ENCODE measurements at regions not wholly inside any gene's neighbourhood (a gene's known extent, or its start where the extent isn't known, plus 50 kb on each side); places are given as distances from the start of the nearest gene placed in this dataset.

DNA sequence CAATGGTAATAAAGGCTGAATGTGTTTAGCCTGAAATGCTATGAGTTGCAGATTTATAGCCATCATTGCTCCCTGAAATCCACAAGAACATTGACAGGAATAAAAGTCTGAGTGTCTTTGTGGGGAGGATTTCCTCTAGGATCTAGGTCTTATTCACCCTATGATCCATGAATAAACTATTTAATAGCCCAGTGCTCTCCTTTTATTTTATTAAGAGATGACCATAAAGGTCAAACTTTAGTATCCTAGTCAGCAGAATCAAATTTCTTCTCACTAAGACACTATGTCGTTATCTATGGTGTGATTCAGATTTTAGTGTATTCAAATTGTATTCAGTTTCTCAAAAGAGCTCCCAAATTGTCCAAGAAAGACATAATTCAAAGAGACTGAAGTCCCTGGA lies 67.8 kb upstream of the AKR1E2 start:
- TF ChIP-seq, protein P1, sequence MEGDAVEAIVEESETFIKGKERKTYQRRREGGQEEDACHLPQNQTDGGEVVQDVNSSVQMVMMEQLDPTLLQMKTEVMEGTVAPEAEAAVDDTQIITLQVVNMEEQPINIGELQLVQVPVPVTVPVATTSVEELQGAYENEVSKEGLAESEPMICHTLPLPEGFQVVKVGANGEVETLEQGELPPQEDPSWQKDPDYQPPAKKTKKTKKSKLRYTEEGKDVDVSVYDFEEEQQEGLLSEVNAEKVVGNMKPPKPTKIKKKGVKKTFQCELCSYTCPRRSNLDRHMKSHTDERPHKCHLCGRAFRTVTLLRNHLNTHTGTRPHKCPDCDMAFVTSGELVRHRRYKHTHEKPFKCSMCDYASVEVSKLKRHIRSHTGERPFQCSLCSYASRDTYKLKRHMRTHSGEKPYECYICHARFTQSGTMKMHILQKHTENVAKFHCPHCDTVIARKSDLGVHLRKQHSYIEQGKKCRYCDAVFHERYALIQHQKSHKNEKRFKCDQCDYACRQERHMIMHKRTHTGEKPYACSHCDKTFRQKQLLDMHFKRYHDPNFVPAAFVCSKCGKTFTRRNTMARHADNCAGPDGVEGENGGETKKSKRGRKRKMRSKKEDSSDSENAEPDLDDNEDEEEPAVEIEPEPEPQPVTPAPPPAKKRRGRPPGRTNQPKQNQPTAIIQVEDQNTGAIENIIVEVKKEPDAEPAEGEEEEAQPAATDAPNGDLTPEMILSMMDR (IDR thresholded peaks at IDR 0.05; ENCODE audit: borderline replicate concordance, extremely low read depth, low read length, poor library complexity, severe bottlenecking): no peak
- no peak for TF ChIP-seq EZH2 (IDR thresholded peaks at IDR 0.05; ENCODE audit: borderline replicate concordance, low read depth, low read length, severe bottlenecking)

Measured in DND-41 (cell line).